ENCODE measurements at regions not wholly inside any gene's neighbourhood (a gene's known extent, or its start where the extent isn't known, plus 50 kb on each side); places are given as distances from the start of the nearest gene placed in this dataset.

DNA sequence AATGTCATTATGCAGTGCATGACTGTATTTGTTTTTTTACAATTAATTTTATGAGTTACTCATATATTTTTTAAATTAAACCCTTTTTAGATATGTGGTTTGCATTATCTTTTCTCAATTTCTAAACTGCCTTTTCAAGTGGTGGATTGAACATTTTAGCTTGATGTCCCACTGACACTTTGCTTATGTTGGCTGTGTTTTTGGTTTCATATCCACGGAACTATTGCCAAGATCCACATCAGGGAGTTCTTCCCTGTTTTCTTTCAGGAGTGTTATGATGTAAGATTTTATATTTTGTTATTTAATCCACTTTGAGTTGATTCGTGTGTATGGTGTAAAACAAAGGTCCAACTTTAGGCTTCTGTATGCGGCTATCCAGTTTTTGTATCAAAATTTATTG is 1144.9 kb upstream of the EYS start:
- Histone ChIP-seq H3K9ac (no peak overlapping the region), H2AFZ (ENCODE audit: low read depth) (no peak overlapping the region), H3K4me1 (ENCODE audit: low read depth, poor library complexity, severe bottlenecking) (no peaks in the 10 kb centered on the region), H3K4me2 (no peak overlapping the region), H3K79me2 (ENCODE audit: insufficient read depth, low read depth) (no peaks in the 10 kb centered on the region), H4K20me1 (ENCODE audit: insufficient read depth) (no peaks in the 10 kb centered on the region), H3K36me3 (ENCODE audit: insufficient read depth) (no peaks in the 10 kb centered on the region), H3K4me3 (IDR thresholded peaks at IDR 0.05; ENCODE audit: insufficient read depth, low read depth, low read length) (no peak overlapping the region), H3K27me3 (ENCODE audit: insufficient read depth, low read depth) (no peaks in the 10 kb centered on the region), H3K27ac (no peak overlapping the region)
- TF ChIP-seq, protein P1, sequence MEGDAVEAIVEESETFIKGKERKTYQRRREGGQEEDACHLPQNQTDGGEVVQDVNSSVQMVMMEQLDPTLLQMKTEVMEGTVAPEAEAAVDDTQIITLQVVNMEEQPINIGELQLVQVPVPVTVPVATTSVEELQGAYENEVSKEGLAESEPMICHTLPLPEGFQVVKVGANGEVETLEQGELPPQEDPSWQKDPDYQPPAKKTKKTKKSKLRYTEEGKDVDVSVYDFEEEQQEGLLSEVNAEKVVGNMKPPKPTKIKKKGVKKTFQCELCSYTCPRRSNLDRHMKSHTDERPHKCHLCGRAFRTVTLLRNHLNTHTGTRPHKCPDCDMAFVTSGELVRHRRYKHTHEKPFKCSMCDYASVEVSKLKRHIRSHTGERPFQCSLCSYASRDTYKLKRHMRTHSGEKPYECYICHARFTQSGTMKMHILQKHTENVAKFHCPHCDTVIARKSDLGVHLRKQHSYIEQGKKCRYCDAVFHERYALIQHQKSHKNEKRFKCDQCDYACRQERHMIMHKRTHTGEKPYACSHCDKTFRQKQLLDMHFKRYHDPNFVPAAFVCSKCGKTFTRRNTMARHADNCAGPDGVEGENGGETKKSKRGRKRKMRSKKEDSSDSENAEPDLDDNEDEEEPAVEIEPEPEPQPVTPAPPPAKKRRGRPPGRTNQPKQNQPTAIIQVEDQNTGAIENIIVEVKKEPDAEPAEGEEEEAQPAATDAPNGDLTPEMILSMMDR (conservative IDR thresholded peaks at IDR 0.05; ENCODE audit: low read depth, low read length) = no peak

DNA sequence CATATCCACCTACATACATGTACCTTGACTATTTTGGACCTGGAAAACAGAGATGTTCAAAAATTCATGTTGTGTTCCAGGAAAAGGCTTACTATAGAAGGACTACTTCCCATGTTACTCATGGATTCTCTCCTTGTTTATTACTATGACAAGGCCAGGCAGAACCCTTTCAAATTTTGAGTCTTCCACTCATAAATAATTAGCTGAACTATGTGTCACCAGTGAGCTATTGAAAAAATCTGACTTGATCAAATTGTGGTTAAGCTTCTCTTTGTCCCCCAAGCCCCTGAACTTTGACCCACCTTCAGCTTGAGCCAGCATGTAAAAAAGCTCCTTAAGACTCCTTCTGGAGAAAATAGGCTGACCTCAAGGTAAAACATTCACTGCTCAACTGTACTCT is 1142.8 kb upstream of the EYS start:
- H3K4me1 ChIP-seq (ENCODE audit: low read depth, poor library complexity, severe bottlenecking) = no peaks in the 10 kb centered on the region
- TF ChIP-seq, protein P1 (conservative IDR thresholded peaks at IDR 0.05; ENCODE audit: low read depth, low read length) = no peak
- no peak overlapping the region for H3K4me3 ChIP-seq (IDR thresholded peaks at IDR 0.05; ENCODE audit: insufficient read depth, low read depth, low read length)
- no peak overlapping the region for H3K9ac ChIP-seq
- no peak overlapping the region for H2AFZ ChIP-seq (ENCODE audit: low read depth)
- H3K27ac ChIP-seq = no peak overlapping the region
- no peaks in the 10 kb centered on the region for H4K20me1 ChIP-seq (ENCODE audit: insufficient read depth)
- H3K4me2 ChIP-seq = no peak overlapping the region
- H3K27me3 ChIP-seq (ENCODE audit: insufficient read depth, low read depth) = no peaks in the 10 kb centered on the region
- H3K79me2 ChIP-seq (ENCODE audit: insufficient read depth, low read depth) = no peaks in the 10 kb centered on the region
- H3K36me3 ChIP-seq (ENCODE audit: insufficient read depth) = no peaks in the 10 kb centered on the region

DNA sequence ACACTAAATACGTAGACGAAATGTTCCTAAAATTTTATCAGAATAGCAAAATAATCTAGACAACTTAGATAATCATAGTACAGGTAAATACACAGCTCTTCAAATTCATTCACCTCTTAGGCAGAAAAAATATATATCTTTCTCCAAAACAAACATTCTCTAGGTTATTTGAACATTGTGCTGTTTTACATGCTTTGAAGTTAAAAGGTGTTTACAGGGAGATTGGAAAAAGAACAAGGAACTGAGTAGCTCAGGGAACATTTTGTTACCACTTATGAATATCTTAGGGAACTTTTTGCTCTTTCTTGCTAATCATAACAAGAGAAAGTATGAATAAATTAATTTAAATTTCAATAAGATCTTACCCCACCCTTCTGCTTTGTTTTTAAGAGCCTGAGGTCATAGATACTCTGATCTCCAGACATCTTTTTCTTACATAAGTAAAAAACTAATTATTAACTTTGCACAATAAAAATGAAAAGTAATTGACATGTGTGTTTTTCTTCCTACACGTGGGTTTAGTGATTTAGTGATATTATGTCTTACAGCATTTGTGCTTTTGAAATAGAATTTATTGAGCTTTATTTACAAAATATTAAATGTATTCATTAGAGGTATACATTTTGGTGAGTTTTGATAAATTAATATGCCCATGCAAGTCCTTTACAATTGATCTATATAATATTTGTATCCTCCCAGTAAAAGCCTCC is 1141.4 kb upstream of the EYS start:
- Histone ChIP-seq H2AFZ (ENCODE audit: low read depth) (no peak overlapping the region), H3K36me3 (ENCODE audit: insufficient read depth) (no peaks in the 10 kb centered on the region), H3K27ac (no peak overlapping the region), H3K4me3 (IDR thresholded peaks at IDR 0.05; ENCODE audit: insufficient read depth, low read depth, low read length) (no peak overlapping the region), H3K27me3 (ENCODE audit: insufficient read depth, low read depth) (no peaks in the 10 kb centered on the region), H4K20me1 (ENCODE audit: insufficient read depth) (no peaks in the 10 kb centered on the region), H3K4me2 (no peak overlapping the region), H3K79me2 (ENCODE audit: insufficient read depth, low read depth) (no peaks in the 10 kb centered on the region), H3K9ac (no peak overlapping the region), H3K4me1 (ENCODE audit: low read depth, poor library complexity, severe bottlenecking) (no peaks in the 10 kb centered on the region)
- TF ChIP-seq, protein P1 (conservative IDR thresholded peaks at IDR 0.05; ENCODE audit: low read depth, low read length) = no peak

DNA sequence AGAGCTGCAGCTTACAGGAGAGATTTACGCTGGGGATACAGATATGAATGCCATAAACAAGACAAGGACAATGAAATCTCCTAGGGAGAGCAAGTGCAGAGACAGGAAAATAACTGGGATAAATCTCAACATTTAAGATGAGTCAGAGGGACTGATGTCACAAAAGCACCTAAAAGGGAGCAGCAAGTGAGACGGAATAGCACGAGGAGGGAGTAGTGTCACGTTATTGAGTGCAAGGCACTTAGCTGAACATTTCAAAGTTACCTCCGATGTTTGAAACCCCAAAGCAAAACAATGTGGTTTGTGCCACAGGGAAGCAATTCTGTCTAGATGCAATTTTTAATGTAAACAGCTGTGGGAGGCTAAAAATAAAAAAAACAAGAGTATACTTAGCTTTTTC is 1131.7 kb upstream of the EYS start:
- no peak overlapping the region for H3K4me3 ChIP-seq (IDR thresholded peaks at IDR 0.05; ENCODE audit: insufficient read depth, low read depth, low read length)

More for the DNA sequence above, 1131.7 kb upstream of the EYS start:
- TF ChIP-seq, protein P1 (conservative IDR thresholded peaks at IDR 0.05; ENCODE audit: low read depth, low read length) = no peak
- Histone ChIP-seq H3K9ac (no peak overlapping the region), H3K4me2 (no peak overlapping the region), H3K27me3 (ENCODE audit: insufficient read depth, low read depth) (no peaks in the 10 kb centered on the region), H3K36me3 (ENCODE audit: insufficient read depth) (no peaks in the 10 kb centered on the region), H3K4me1 (ENCODE audit: low read depth, poor library complexity, severe bottlenecking) (no peaks in the 10 kb centered on the region), H2AFZ (ENCODE audit: low read depth) (no peak overlapping the region), H3K79me2 (ENCODE audit: insufficient read depth, low read depth) (no peaks in the 10 kb centered on the region), H4K20me1 (ENCODE audit: insufficient read depth) (no peaks in the 10 kb centered on the region), H3K27ac (no peak overlapping the region)
